ENCODE measurements at regions not wholly inside any gene's neighbourhood (a gene's known extent, or its start where the extent isn't known, plus 50 kb on each side); places are given as distances from the start of the nearest gene placed in this dataset.

- peak overlapping the region; percentile 56 for H3K27ac ChIP-seq
- no peak; the same call in 1 of the 2 replicates for TF ChIP-seq CTCF (conservative IDR thresholded peaks at IDR 0.05)
- no peak for TF ChIP-seq ZFX (IDR thresholded peaks at IDR 0.05)
Measured at GRCh38 chr16:77062878-77063675, 127.9 kb upstream of the MON1B start.

- TF ChIP-seq CTCF (conservative IDR thresholded peaks at IDR 0.05) (no peak; the same call in 1 of the 2 replicates), ZFX (IDR thresholded peaks at IDR 0.05) (no peak)
- H3K27ac ChIP-seq = peak overlapping the region; percentile 56
Measured at GRCh38 chr16:77063676-77064016, 127.3 kb upstream of the MON1B start.

GRCh38 chr16:77064037-77064436, 127.0 kb upstream of the MON1B start:
- peak overlapping the region; percentile 56 for H3K27ac ChIP-seq
- TF ChIP-seq CTCF (conservative IDR thresholded peaks at IDR 0.05) (no peak), ZFX (IDR thresholded peaks at IDR 0.05) (no peak)

GRCh38 chr16:77066896-77067496, 124.0 kb upstream of the MON1B start:
- H3K27ac ChIP-seq = no peak overlapping the region
- no peak for TF ChIP-seq CTCF (conservative IDR thresholded peaks at IDR 0.05)
- TF ChIP-seq ZFX (IDR thresholded peaks at IDR 0.05) = no peak

- no peak overlapping the region for H3K27ac ChIP-seq
- TF ChIP-seq ZFX (IDR thresholded peaks at IDR 0.05) (no peak), CTCF (conservative IDR thresholded peaks at IDR 0.05) (no peak)
Measured at GRCh38 chr16:77067900-77068299, 123.1 kb upstream of the MON1B start.

- no peak overlapping the region for H3K27ac ChIP-seq
- TF ChIP-seq ZFX (IDR thresholded peaks at IDR 0.05) (no peak), CTCF (conservative IDR thresholded peaks at IDR 0.05) (no peak)
Measured at GRCh38 chr16:77068402-77068801, 122.6 kb upstream of the MON1B start.

- TF ChIP-seq ZFX (IDR thresholded peaks at IDR 0.05) = no peak
- TF ChIP-seq CTCF (conservative IDR thresholded peaks at IDR 0.05) = no peak
- H3K27ac ChIP-seq = no peak overlapping the region
Measured at GRCh38 chr16:77069929-77070328, 121.1 kb upstream of the MON1B start.
